GM23338 (cell line): ENCODE measurements at regions not wholly inside any gene's neighbourhood (a gene's known extent, or its start where the extent isn't known, plus 50 kb on each side); places are given as distances from the start of the nearest gene placed in this dataset.

Experiments used
- ATAC-seq: fragments of 200-7000 bp; cut with Tn5 transposase; 3 replicates; pipeline ENCODE4 v1.9.1; 2020
- DNase-seq: peaks from one replicate; pipeline ENCODE4 v3.0.0-alpha.2; 2015; ENCODE audit warnings: low spot score
- H2AFZ ChIP-seq: fragments of 200-600 bp; sonication (generic); 2 replicates; pipeline ENCODE4 v1.8.0; 2016; ENCODE audit warnings: antibody characterized with exemption, mild to moderate bottlenecking, moderate library complexity
- H3F3A ChIP-seq: fragments of 200-600 bp; sonication (generic); replicated peaks from 2 replicates; pipeline ENCODE4 v1.8.0; 2017; ENCODE audit warnings: antibody characterized with exemption, mixed run types, low read depth
- H3K27ac ChIP-seq: fragments of 200-600 bp; sonication (generic); 2 replicates; pipeline ENCODE4 v1.6.1; 2016; ENCODE audit warnings: low read depth
- H3K27me3 ChIP-seq: fragments of 200-600 bp; sonication (generic); 2 replicates; pipeline ENCODE4 v1.8.0; 2016; ENCODE audit warnings: mild to moderate bottlenecking, mixed run types, moderate library complexity; ENCODE audit not compliant: insufficient read depth
- H3K36me3 ChIP-seq: fragments of 200-600 bp; sonication (generic); 2 replicates; pipeline ENCODE4 v1.8.0; 2016; ENCODE audit warnings: mild to moderate bottlenecking; ENCODE audit not compliant: insufficient read depth
- H3K4me1 ChIP-seq: fragments of 200-600 bp; sonication (generic); 2 replicates; pipeline ENCODE4 v1.8.0; 2016; ENCODE audit warnings: mild to moderate bottlenecking, moderate library complexity; ENCODE audit not compliant: insufficient read depth
- H3K4me2 ChIP-seq: fragments of 200-600 bp; sonication (generic); 2 replicates; pipeline ENCODE4 v1.7.1; 2017; ENCODE audit warnings: mixed run types
- H3K4me3 ChIP-seq: fragments of 200-600 bp; sonication (generic); 2 replicates; pipeline ENCODE4 v1.6.1; 2016; ENCODE audit warnings: mixed run types
- H3K79me2 ChIP-seq: fragments of 200-600 bp; sonication (generic); replicated peaks from 2 replicates; pipeline ENCODE4 v1.8.0; 2017; ENCODE audit warnings: mild to moderate bottlenecking; ENCODE audit not compliant: insufficient read depth
- H3K9me2 ChIP-seq: fragments of 200-600 bp; sonication (generic); 2 replicates; pipeline ENCODE4 v1.8.0; 2017; ENCODE audit not compliant: insufficient read depth
- H4K20me1 ChIP-seq: fragments of 200-600 bp; sonication (generic); replicated peaks from 2 replicates; pipeline ENCODE4 v1.8.0; 2017; ENCODE audit warnings: mild to moderate bottlenecking; ENCODE audit not compliant: insufficient read depth
- H3K27ac Mint-ChIP-seq: 2 replicates; pipeline ENCODE4 v1.8.0; 2020; ENCODE audit warnings: inconsistent platforms, mild to moderate bottlenecking, moderate library complexity, mixed read lengths
- H3K27me3 Mint-ChIP-seq: 3 replicates; pipeline ENCODE4 v1.8.0; 2022; ENCODE audit warnings: low read depth, mild to moderate bottlenecking, moderate library complexity, mixed read lengths, inconsistent platforms; ENCODE audit not compliant: insufficient read depth, poor library complexity
- H3K36me3 Mint-ChIP-seq: 3 replicates; pipeline ENCODE4 v1.8.0; 2021; ENCODE audit warnings: low read depth, mild to moderate bottlenecking, inconsistent platforms, moderate library complexity, mixed read lengths
- H3K4me1 Mint-ChIP-seq: 3 replicates; pipeline ENCODE4 v1.8.0; 2020; ENCODE audit warnings: mild to moderate bottlenecking, inconsistent platforms, mixed read lengths
- H3K4me3 Mint-ChIP-seq: 3 replicates; pipeline ENCODE4 v1.8.0; 2021; ENCODE audit warnings: moderate library complexity, mild to moderate bottlenecking, inconsistent platforms, mixed read lengths
- H3K9me3 Mint-ChIP-seq: 3 replicates; pipeline ENCODE4 v1.8.0; 2020; ENCODE audit warnings: moderate library complexity, mild to moderate bottlenecking, inconsistent platforms, mixed read lengths
- CTCF ChIP-seq, 2 experiments: fragments of 200-600 bp in 1 of 2; sonication (generic) in 1 of 2; conservative IDR thresholded peaks; 2 replicates each; pipeline versions ENCODE4 v1.5.1 to v1.6.1; 2016 to 2017; ENCODE audit warnings: antibody characterized with exemption in 2 of 2, low read depth in 2 of 2, mild to moderate bottlenecking in 2 of 2, moderate library complexity in 1 of 2
- ETS1 ChIP-seq: IDR thresholded peaks from 2 replicates; pipeline ENCODE4 v1.6.1; 2016; ENCODE audit warnings: antibody characterized with exemption
- EZH2 ChIP-seq: fragments of 200-600 bp; sonication (generic); IDR thresholded peaks from one replicate; pipeline ENCODE4 v1.8.0; 2017; ENCODE audit warnings: antibody characterized with exemption, mild to moderate bottlenecking, low read depth; ENCODE audit not compliant: unreplicated experiment
- EZH2phosphoT487 ChIP-seq: fragments of 200-600 bp; sonication (generic); IDR thresholded peaks from one replicate; pipeline ENCODE4 v1.8.1; 2018; ENCODE audit warnings: antibody characterized with exemption; ENCODE audit not compliant: unreplicated experiment
- JUNB ChIP-seq: IDR thresholded peaks from one replicate; pipeline ENCODE4 v1.6.1; 2016; ENCODE audit warnings: antibody characterized with exemption; ENCODE audit not compliant: unreplicated experiment
- NANOG ChIP-seq: IDR thresholded peaks from 2 replicates; pipeline ENCODE4 v1.6.1; 2016; ENCODE audit warnings: antibody characterized with exemption, borderline replicate concordance
- REST ChIP-seq: IDR thresholded peaks from one replicate; pipeline ENCODE4 v1.6.1; 2018; ENCODE audit warnings: antibody characterized with exemption; ENCODE audit not compliant: unreplicated experiment
- STAT1 ChIP-seq: IDR thresholded peaks from one replicate; pipeline ENCODE4 v1.6.1; 2016; ENCODE audit warnings: antibody characterized with exemption; ENCODE audit not compliant: unreplicated experiment
- ZNF331 ChIP-seq: fragments of 250-450 bp; sonication (Bioruptor Pico); IDR thresholded peaks from 2 replicates; pipeline ENCODE4 v1.5.0; 2020; ENCODE audit warnings: low read depth, mild to moderate bottlenecking, moderate library complexity

GRCh38 chr10:125222515-125223308 lies 62.3 kb upstream of the CTBP2 start (continued):
- TF ChIP-seq REST (no peak), STAT1 (no peak), ETS1 (no peak), CTCF (conservative IDR thresholded peaks at IDR 0.05; ENCODE audit: low read depth in 2 of 2) (no peak), EZH2 (no peak), EZH2phosphoT487 (no peak)

- peak overlapping the region; percentile 28; the same call in 1 of the 2 replicates for H2AFZ ChIP-seq
- TF ChIP-seq NANOG (no peak), EZH2phosphoT487 (no peak), STAT1 (no peak), ZNF331 (CRISPR knock-in tag) (no peak), EZH2 (no peak), JUNB (no peak)
- no peak for DNase-seq
- H3K9me2 ChIP-seq: 0 out of 2 replicates have a peak, but pooled peaks cover 2% of the 10 kb centered on the region
- no peak overlapping the region for H3K4me2 ChIP-seq
- Mint-ChIP-seq H3K27ac (no peak overlapping the region), H3K27me3 (peaks cover 9% of the 10 kb centered on the region), H3K4me3 (no peak overlapping the region), H3K4me1 (peaks cover 18% of the 10 kb centered on the region), H3K36me3 (no peaks in the 10 kb centered on the region), H3K9me3 (no peaks in the 10 kb centered on the region)
- no peaks in the 10 kb centered on the region for H3K36me3 ChIP-seq
- H4K20me1 ChIP-seq: no peaks in the 10 kb centered on the region
- H3K4me1 ChIP-seq: no peaks in the 10 kb centered on the region; the same call in 1 of the 2 replicates
- no peak overlapping the region for H3K4me3 ChIP-seq
- H3K79me2 ChIP-seq: no peaks in the 10 kb centered on the region
- no peaks in the 10 kb centered on the region for H3K27me3 ChIP-seq
- no peak overlapping the region for H3K27ac ChIP-seq
- no peak for ATAC-seq
- no peaks in the 10 kb centered on the region for H3F3A ChIP-seq
These were observed 61.4 kb upstream of the CTBP2 start for GRCh38 chr10:125221716-125222115.
